ENCODE measurements at regions not wholly inside any gene's neighbourhood (a gene's known extent, or its start where the extent isn't known, plus 50 kb on each side); places are given as distances from the start of the nearest gene placed in this dataset.
A peak's percentile ranks its signal among the peaks of the same experiment; 100 is the strongest.
"Not testable (repeated sequence)": the region's sequence is repeated elsewhere in the genome, so short reads cannot be mapped to it uniquely, and the experiment has no call there.

DNA sequence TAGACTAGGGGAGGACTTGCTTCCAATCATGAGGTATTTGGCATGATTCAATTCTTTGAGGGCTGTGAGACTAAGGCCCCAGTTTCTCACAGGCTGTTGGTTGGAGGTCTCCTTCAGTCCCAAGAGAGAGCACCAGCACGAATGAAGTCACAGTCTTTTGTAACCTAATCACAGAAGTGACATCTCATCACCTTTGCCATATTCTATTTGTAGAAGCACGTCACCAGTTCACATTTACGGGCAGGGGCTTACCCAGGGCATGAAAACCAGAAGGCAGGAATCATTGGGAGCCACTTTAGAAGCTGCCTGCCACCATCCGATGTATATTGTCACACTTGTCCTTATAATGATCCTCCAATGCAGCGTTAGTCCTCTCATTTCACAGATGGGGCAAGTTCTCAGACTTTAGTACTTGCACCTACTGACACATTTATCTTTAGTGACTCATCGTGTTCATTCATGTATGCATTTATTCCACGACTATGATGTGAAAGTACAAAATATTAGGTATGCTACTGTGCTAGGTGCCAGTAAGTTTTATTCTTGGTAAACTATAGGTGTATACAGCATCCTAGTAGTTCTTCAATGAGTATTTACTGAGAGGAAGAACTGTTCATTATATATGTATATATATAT is 163.8 kb upstream of the PGRMC2 start:
- Histone ChIP-seq H3K4me1 (replicated peaks in 1 of 2) (peaks cover 11 to 30% of the 10 kb centered on the region in 2 donors), H3K4me3 (no peak overlapping the region), H3K27ac (no peak overlapping the region)
- 20 to 100% (median 69%) methylated on average over 1 to 7 of the region's 7 CpGs for WGBS, 10 experiments
- no peak for ATAC-seq (replicated peaks in 6 of 8)
- in situ Hi-C loops (cut with MboI; ENCODE audit: low pct_unique_long_range_greater_than_20kb in 2 of 9, low sequenced_read_pairs in 9 of 9, unreplicated experiment in 9 of 9) = loop anchor here in 4 of 9 experiments (10.0 to 25.0 kb wide), 3 partner anchors 103 to 411 kb away; partner anchors contain the start of gene JADE1 (in 3 of the 4)

DNA sequence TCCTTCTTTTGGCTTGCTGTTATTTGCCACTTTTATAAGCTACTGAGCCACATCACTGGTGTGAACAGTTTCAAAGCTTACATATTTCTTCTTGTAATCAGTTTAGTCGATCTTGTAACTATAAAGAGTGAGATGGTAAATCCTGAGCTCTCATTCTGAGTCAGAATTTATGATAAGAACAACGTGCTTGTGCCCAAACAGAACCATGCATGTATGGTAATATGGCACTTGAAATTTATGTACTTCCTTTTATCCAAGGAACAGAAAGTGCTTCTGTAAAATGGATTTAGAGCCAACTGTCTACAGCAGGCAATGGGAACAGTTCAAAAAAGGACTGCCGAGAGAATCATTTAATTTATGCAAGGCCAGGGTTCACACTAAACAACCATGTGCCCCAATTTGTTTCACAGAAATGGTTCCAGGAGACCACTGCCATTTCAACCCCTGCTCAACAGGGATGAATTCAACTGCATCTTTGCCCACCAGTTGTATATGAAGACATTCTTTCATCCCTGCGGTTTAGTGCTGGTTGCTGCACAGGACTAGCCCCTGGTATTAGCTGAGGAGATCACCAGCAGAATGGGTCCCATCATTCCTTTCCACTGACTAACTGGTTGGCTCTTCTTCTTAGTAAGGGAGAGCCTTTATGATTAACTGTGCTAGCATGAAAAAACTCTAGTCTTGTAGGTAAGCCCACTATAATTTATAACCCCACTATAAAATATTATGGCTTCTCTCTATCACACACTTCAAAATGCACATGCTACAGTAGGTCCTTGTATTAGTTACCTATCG is 162.9 kb upstream of the PGRMC2 start:
- Histone ChIP-seq H3K27ac (no peak overlapping the region), H3K4me3 (no peak overlapping the region), H3K4me1 (replicated peaks in 1 of 2) (peaks cover 11 to 30% of the 10 kb centered on the region in 2 donors)
- WGBS, 10 experiments = 17 to 100% (median 73%) methylated on average over 1 to 5 of the region's 5 CpGs
- no peak for ATAC-seq (replicated peaks in 6 of 8)
- in situ Hi-C loops (cut with MboI; ENCODE audit: low pct_unique_long_range_greater_than_20kb in 2 of 9, low sequenced_read_pairs in 9 of 9, unreplicated experiment in 9 of 9) = loop anchor here in 4 of 9 experiments (10.0 to 25.0 kb wide), 3 partner anchors 104 to 412 kb away; partner anchors contain the start of gene JADE1 (in 3 of the 4)

DNA sequence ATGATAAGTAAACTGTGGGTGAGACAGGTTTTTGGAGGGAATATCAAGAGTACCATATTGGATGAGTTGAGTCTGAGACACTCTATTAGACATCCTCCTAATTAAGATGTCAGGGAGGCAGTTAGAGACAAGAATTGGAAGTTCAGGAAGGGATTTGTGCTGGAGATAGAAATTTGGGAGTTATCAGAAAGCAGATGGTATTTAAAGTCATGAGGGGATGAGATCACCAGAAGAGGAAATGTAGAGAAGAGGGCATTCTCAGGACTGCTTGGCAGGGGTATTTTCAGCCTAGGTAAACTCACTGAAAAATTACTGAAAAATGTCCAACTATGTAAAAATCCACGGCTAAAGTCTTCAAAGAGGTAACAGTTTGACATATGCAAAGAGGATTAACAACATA is 161.6 kb upstream of the PGRMC2 start:
- in situ Hi-C loops (cut with MboI; ENCODE audit: low pct_unique_long_range_greater_than_20kb in 2 of 9, low sequenced_read_pairs in 9 of 9, unreplicated experiment in 9 of 9) = no loop called here
- H3K27ac ChIP-seq = no peak overlapping the region
- WGBS, 10 experiments = 0 to 80% (median 32%) methylated on average over 1 of the region's 1 CpG
- peaks cover 6 to 22% of the 10 kb centered on the region in 2 donors for H3K4me1 ChIP-seq (replicated peaks in 1 of 2)
- no peak for ATAC-seq (replicated peaks in 6 of 8)
- H3K4me3 ChIP-seq = no peak overlapping the region

DNA sequence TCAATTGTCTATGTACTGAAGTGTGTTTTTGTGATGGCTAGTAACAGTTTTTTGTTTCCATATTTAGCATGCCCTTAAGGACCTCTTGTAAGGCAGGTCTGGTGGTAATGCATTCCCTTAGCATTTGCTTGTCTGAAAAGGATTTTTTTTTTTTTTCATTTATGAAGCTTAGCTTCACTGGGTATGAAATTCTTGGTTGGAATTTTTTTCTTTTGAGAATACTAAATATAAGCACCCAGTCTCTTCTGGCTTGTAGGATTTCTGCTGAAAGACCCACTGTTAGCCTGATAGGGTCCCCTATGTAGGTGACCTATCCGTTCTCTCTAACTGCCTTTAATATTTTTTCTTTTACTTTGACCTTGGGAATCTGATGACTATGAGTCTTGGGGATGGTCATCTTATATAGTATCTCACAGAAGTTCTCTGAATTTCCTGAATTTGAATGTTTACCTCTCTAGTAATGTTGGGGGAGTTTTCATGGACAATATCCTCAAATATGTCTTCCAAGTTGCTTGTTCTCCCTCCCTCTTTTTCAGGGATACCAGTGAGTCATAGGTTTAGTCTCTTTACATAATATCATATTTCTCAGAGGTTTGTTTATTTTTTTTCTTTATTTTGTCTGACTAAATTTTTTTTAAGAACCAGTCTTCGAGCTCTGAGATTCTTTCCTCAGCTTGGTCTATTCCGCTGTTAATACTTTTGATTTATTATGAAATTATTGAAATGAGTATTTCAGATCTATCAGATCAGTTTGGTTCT is 157.1 kb upstream of the PGRMC2 start:
- H3K27ac ChIP-seq = no peak overlapping the region
- no peaks in the 10 kb centered on the region for H3K4me1 ChIP-seq (replicated peaks in 1 of 2)
- in situ Hi-C loops (cut with MboI; ENCODE audit: low pct_unique_long_range_greater_than_20kb in 2 of 9, low sequenced_read_pairs in 9 of 9, unreplicated experiment in 9 of 9) = no loop called here
- 74 to 100% (median 84%) methylated on average over 1 to 3 of the region's 3 CpGs for WGBS, 10 experiments
- no peak overlapping the region for H3K4me3 ChIP-seq
- no peak for ATAC-seq (replicated peaks in 6 of 8)

DNA sequence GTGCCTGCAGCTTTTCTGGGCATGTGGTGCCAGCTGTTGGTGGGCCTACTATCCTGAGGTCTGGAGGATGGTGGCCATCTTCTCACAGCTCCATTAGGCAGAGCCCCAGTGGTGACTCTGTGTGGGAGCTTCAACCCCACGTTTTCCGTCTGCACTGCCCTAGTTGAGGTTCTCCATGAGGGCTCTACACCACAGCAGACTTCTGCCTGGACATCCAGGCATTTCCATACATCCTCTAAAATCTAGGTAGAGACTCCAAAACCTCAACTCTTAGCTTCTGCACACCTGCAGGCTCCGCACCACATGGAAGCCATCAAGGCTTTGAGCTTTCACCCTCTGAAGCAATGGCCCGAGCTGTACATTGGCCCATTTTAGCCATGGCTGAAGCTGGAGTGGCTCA is 153.3 kb upstream of the PGRMC2 start:
- in situ Hi-C loops (cut with MboI; ENCODE audit: low pct_unique_long_range_greater_than_20kb in 2 of 9, low sequenced_read_pairs in 9 of 9, unreplicated experiment in 9 of 9) = no loop called here
- Histone ChIP-seq H3K4me1 (replicated peaks in 1 of 2) (no peaks in the 10 kb centered on the region), H3K4me3 (no peak overlapping the region), H3K27ac (no peak overlapping the region)
- ATAC-seq (replicated peaks in 6 of 8) = no peak
- 66 to 100% (median 83%) methylated on average over 1 to 4 of the region's 4 CpGs; no CpG with 5 or more reads in 5 of the 10 experiments for WGBS, 10 experiments

DNA sequence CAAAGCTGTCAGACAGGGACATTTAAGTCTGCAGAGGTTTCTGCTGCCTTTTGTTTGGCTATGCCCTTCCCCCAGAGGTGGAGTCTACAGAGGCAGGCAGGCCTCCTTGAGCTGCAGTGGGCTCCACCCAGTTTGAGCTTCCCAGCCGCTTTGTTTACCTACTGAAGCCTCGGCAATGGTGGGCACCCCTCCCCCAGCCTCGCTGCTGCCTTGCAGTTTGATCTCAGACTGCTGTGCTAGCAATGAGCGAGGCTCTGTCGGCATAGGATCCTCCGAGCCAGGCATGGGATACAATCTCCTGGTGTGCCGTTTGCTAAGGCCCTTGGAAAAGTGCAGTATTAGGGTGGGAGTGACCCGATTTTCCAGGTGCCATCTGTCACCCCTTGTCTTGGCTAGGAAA is 149.4 kb upstream of the PGRMC2 start:
- in situ Hi-C loops (cut with MboI; ENCODE audit: low pct_unique_long_range_greater_than_20kb in 2 of 9, low sequenced_read_pairs in 9 of 9, unreplicated experiment in 9 of 9); H3K27ac ChIP-seq; H3K4me1 ChIP-seq (replicated peaks in 1 of 2); H3K4me3 ChIP-seq; ATAC-seq (replicated peaks in 6 of 8): not testable (repeated sequence)
- WGBS, 10 experiments = 75 to 93% (median 82%) methylated on average over 1 to 3 of the region's 8 CpGs; no CpG with 5 or more reads in 6 of the 10 experiments

DNA sequence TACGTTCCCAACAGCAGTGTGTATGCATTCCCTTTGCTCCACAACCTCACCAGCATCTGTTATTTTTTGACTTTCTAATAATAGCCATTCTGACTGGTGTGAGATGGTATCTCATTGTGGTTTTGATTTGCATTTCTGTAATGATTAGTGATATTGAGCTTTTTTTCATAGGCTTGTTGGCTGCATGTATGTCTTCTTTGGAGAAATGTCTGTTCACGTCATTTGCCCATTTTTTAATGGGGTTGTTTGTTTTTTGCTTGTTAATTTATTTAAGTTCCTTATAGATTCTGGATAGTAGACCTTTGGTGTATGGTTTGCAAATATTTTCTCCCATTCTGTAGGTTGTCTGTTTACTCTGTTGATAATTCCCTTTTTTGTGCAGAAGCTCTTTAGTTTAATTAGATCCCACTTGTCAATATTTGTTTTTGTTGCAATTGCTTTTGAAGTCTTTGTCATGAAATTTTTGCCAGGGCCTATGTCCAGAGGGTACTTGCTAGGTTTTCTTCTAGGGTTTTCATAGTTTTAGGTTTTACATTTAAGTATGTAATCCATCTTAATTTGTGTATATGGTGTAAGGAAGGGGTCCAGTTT is 141.5 kb upstream of the PGRMC2 start:
- H3K4me3 ChIP-seq; in situ Hi-C loops (cut with MboI; ENCODE audit: low pct_unique_long_range_greater_than_20kb in 2 of 9, low sequenced_read_pairs in 9 of 9, unreplicated experiment in 9 of 9); H3K4me1 ChIP-seq (replicated peaks in 1 of 2); ATAC-seq (replicated peaks in 6 of 8); H3K27ac ChIP-seq: not testable (repeated sequence)
- 35 to 100% (median 88%) methylated on average over 1 to 2 of the region's 2 CpGs; no CpG with 5 or more reads in 1 of the 10 experiments for WGBS, 10 experiments

DNA sequence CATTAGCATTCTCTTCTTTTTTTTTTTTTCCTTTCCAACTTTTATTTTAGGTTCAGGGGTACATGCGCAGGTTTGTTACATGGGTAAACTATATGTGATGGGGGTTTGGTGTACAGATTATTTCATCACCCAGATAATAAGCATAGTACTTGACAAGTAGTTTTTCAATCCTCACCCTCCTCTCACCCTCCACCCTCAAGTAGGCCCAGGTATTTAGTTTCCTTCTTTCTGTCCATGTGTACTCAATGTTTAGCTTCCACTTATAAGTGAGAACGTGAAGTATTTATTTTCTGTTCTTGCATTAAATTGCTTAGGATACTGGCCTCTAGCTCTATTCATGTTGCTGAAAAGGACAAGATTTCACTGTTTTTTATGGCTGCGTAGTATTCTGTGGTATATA is 140.8 kb upstream of the PGRMC2 start:
- in situ Hi-C loops (cut with MboI; ENCODE audit: low pct_unique_long_range_greater_than_20kb in 2 of 9, low sequenced_read_pairs in 9 of 9, unreplicated experiment in 9 of 9) = no loop called here
- 81 to 100% (median 100%) methylated on average over 1 to 3 of the region's 3 CpGs for WGBS, 10 experiments
- H3K27ac ChIP-seq = no peak overlapping the region
- ATAC-seq (replicated peaks in 6 of 8) = no peak
- H3K4me3 ChIP-seq = no peak overlapping the region
- no peaks in the 10 kb centered on the region for H3K4me1 ChIP-seq (replicated peaks in 1 of 2)

DNA sequence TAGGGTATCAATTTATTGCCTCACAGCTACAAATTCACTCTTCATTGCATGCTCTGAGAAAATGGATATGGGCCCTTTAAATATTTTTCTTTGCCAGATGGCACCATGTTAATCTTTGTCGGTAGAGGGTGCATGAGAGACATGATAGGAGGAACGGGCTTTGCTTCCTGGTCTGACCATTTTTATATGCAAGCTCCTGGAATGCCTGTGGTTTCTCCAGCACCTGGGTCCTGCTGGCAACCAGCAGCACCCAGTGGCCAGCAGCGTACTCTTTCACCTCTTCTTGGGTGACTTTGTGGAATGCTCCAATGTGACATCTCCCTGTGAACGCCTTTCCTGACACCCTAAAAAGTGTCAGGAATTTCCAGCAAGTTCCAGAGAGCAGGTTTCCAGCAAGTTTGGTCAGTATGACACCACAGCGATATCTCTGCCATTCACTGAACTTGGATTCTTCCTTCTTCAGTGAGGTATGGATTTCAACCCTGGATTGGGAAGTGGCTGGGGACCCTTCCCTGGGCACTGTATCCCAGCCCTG is 140.3 kb upstream of the PGRMC2 start:
- in situ Hi-C loops (cut with MboI; ENCODE audit: low pct_unique_long_range_greater_than_20kb in 2 of 9, low sequenced_read_pairs in 9 of 9, unreplicated experiment in 9 of 9) = no loop called here
- Histone ChIP-seq H3K4me3 (no peak overlapping the region), H3K27ac (no peak overlapping the region), H3K4me1 (replicated peaks in 1 of 2) (no peaks in the 10 kb centered on the region)
- 0 to 93% (median 62%) methylated on average over 1 to 5 of the region's 5 CpGs for WGBS, 10 experiments
- ATAC-seq (replicated peaks in 6 of 8) = peak in 3 of 8 experiments; percentile 78 to 90 (median 81)

DNA sequence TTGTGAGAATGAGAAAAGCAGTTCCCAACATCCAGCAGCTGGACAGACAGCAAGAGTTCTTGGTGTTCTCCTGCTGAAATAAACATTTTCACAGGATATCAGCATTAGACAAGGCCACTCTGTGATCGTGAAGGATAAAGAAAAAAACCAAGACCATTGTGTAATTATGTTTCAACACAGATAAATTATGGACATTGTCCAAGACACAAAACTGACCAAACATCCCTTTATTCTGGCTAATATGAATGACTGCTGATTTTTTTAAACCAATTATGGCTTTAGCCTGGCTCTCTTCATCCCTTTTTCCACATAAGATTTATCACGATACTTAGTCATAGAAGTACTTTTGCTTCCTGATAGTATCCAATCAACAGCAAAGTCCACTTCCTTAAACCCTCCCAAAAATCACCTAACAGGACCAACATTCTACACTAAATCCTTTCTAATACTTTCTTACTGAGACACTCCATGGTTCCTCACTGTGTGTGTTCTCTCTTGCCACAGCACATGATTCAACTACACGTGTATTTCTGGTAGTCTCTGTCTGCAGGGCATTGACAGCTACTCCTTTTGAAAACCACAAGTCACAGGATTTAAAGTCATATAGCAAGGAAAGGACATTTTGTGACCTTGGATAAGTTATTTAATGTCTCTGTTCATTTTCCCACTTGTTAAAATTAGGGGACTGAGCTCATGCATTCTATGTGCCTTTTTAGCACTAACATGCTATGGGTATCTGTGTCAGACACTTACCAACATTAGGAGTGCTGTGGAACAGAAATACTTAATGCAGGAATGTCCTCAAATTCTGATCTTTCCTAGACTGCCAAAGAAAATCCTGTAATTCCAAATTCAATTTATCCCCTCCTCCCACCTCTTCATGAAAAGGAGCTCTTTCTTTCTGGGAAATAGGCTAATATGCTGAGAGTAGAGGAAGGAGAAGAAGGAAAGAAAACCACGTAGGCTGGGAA is 137.2 kb upstream of the PGRMC2 start:
- in situ Hi-C loops (cut with MboI; ENCODE audit: low pct_unique_long_range_greater_than_20kb in 2 of 9, low sequenced_read_pairs in 9 of 9, unreplicated experiment in 9 of 9) = no loop called here
- H3K4me1 ChIP-seq (replicated peaks in 1 of 2) = no peaks in the 10 kb centered on the region
- ATAC-seq (replicated peaks in 6 of 8) = peak in 3 of 8 experiments; percentile 58 to 77 (median 70)

DNA sequence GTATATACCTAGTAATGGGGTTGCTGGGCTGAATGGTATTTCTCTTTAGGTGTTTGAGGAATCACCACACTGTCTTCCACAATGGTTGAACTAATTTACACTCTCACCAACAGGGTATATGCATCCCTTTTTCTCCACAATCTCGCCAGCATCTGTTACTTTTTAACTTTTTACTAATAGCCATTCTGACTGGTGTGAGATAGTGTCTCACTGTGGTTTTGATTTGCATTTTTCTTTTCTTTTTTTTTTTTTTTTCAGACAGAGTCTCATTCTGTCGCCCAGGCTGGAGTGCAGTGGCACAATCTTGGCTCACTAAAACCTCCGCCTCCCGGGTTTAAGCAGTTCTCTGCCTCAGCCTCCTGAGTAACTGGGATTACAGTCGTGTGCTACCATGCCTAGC is 134.7 kb upstream of the PGRMC2 start:
- in situ Hi-C loops (cut with MboI; ENCODE audit: low pct_unique_long_range_greater_than_20kb in 2 of 9, low sequenced_read_pairs in 9 of 9, unreplicated experiment in 9 of 9); H3K27ac ChIP-seq; H3K4me3 ChIP-seq; H3K4me1 ChIP-seq (replicated peaks in 1 of 2); ATAC-seq (replicated peaks in 6 of 8): not testable (repeated sequence)
- WGBS, 10 experiments = 40 to 89% (median 68%) methylated on average over 1 to 5 of the region's 5 CpGs; no CpG with 5 or more reads in 2 of the 10 experiments

More for the DNA sequence above, 137.2 kb upstream of the PGRMC2 start:
- Histone ChIP-seq H3K4me3 (no peak overlapping the region), H3K27ac (no peak overlapping the region)
- WGBS, 10 experiments = 16 to 100% (median 65%) methylated on average over 1 to 4 of the region's 4 CpGs

DNA sequence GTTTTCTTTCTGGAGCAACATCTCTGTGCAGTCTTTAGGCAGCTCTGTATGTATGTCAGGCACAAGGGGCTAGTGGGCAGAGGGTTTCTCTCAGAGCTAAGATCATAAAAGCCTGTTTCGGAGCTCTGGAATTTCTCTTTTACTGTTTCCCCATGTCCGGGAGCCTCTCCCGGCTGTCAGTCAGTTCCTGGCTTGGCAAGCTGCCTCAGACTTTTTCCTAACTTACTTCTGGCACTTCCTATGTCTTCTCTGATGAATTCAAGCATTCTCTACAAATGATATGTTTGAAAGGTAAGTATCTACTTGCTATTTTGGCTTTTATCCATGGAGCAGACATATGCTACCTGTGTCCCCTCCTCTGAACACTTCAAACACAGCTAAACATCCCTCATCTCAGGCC is 129.3 kb upstream of the PGRMC2 start:
- no peaks in the 10 kb centered on the region for H3K4me1 ChIP-seq (replicated peaks in 1 of 2)
- H3K4me3 ChIP-seq = no peak overlapping the region
- no peak overlapping the region for H3K27ac ChIP-seq
- 0 to 93% (median 40%) methylated on average over 1 to 3 of the region's 3 CpGs; no CpG with 5 or more reads in 3 of the 10 experiments for WGBS, 10 experiments
- in situ Hi-C loops (cut with MboI; ENCODE audit: low pct_unique_long_range_greater_than_20kb in 2 of 9, low sequenced_read_pairs in 9 of 9, unreplicated experiment in 9 of 9) = no loop called here
- ATAC-seq (replicated peaks in 6 of 8) = no peak
